H1 (cell line): ENCODE measurements at regions not wholly inside any gene's neighbourhood (a gene's known extent, or its start where the extent isn't known, plus 50 kb on each side); places are given as distances from the start of the nearest gene placed in this dataset.

Source experiments
- CTCF ChIA-PET: fragments of 300-600 bp; sonication (Branson Sonifier 250); formaldehyde crosslinking; loops from one replicate; lab custom pipeline; 2021; ENCODE audit not compliant: partially characterized antibody; lab: Charles Lee
- POLR2A ChIA-PET: fragments of 300-600 bp; sonication (Branson Sonifier 250); formaldehyde crosslinking; loops from one replicate; lab custom pipeline; 2021; ENCODE audit warnings: inconsistent platforms; ENCODE audit not compliant: partially characterized antibody; lab: Charles Lee
- DNase-seq, 2 experiments: peaks; one replicate each; pipeline versions ENCODE4 v3.0.0 to v3.0.0-alpha.2; 2010 to 2022; ENCODE audit warnings: low spot score in 2 of 2, low read depth in 1 of 2, mixed read lengths in 1 of 2
- FAIRE-seq: peaks from 2 replicates; lab custom pipeline; 2011; peaks lifted over from hg19 to GRCh38; lab: Jason Lieb, UNC
- H2AFZ ChIP-seq: 2 replicates; pipeline ENCODE4 v1.8.1; 2012; ENCODE audit warnings: low read length, inconsistent platforms
- H2AK5ac ChIP-seq: 2 replicates; pipeline ENCODE4 v1.6.1; 2013; ENCODE audit warnings: low read depth, low read length
- H2BK120ac ChIP-seq: replicated peaks from 2 replicates; pipeline ENCODE3; 2013; ENCODE audit warnings: low read depth, low read length, inconsistent platforms
- H2BK12ac ChIP-seq: 2 replicates; pipeline ENCODE4 v1.6.1; 2013; ENCODE audit warnings: low read depth, low read length
- H2BK15ac ChIP-seq: 2 replicates; pipeline ENCODE4 v1.6.1; 2013; ENCODE audit warnings: low read length
- H2BK20ac ChIP-seq: 2 replicates; pipeline ENCODE4 v1.6.1; 2013; ENCODE audit warnings: low read length
- H2BK5ac ChIP-seq: 2 replicates; pipeline ENCODE4 v1.6.1; 2013; ENCODE audit warnings: low read depth, low read length
- H3K14ac ChIP-seq: 2 replicates; pipeline ENCODE4 v1.6.1; 2013; ENCODE audit warnings: inconsistent platforms; ENCODE audit not compliant: insufficient read length
- H3K18ac ChIP-seq: 2 replicates; pipeline ENCODE4 v1.6.1; 2013; ENCODE audit warnings: low read length; ENCODE audit errors: extremely low read depth
- H3K23ac ChIP-seq: 2 replicates; pipeline ENCODE4 v1.6.1; 2013; ENCODE audit warnings: inconsistent platforms; ENCODE audit not compliant: insufficient read length
- H3K23me2 ChIP-seq: 2 replicates; pipeline ENCODE4 v1.6.1; 2013; ENCODE audit warnings: low read depth, low read length
- H3K27ac ChIP-seq: 2 replicates; pipeline ENCODE4 v1.6.1; 2011; ENCODE audit warnings: low read depth, low read length, inconsistent platforms
- H3K27me3 ChIP-seq, 4 experiments: replicated peaks in 1 of 4; 1 replicate in 1 of 4; 2 replicates in 3 of 4; pipeline versions ENCODE4 v1.6.1 to v1.8.1; 2011 to 2013; ENCODE audit warnings: low read length in 3 of 4, mild to moderate bottlenecking in 3 of 4, inconsistent platforms in 2 of 4, mixed read lengths in 2 of 4, moderate library complexity in 1 of 4; ENCODE audit not compliant: control insufficient read depth in 3 of 4, insufficient read depth in 3 of 4; ENCODE audit errors: extremely low read depth in 1 of 4
- H3K36me3 ChIP-seq, 4 experiments: 2 replicates each; pipeline versions ENCODE4 v1.6.1 to v1.8.1; 2011 to 2013; ENCODE audit warnings: mild to moderate bottlenecking in 4 of 4, low read length in 3 of 4, moderate library complexity in 2 of 4, control low read depth in 1 of 4, inconsistent platforms in 1 of 4; ENCODE audit not compliant: insufficient read depth in 4 of 4, control insufficient read depth in 2 of 4
- H3K4ac ChIP-seq: replicated peaks from 2 replicates; pipeline ENCODE3; 2013; ENCODE audit warnings: low read length, low read depth, mixed read lengths, inconsistent platforms; ENCODE audit not compliant: insufficient read length
- H3K4me1 ChIP-seq, 4 experiments: replicated peaks in 1 of 4; 1 replicate in 1 of 4; 2 replicates in 3 of 4; pipeline versions ENCODE4 v1.6.1 to v1.8.1; 2011 to 2013; ENCODE audit warnings: low read length in 3 of 4, inconsistent platforms in 2 of 4, mixed read lengths in 1 of 4; ENCODE audit not compliant: insufficient read depth in 4 of 4, control insufficient read depth in 3 of 4
- H3K4me2 ChIP-seq, 2 experiments: 2 replicates each; pipeline versions ENCODE4 v1.6.1 to v1.8.1; 2011 to 2013; ENCODE audit warnings: low read depth in 2 of 2, low read length in 2 of 2, control low read depth in 1 of 2, inconsistent platforms in 1 of 2, mild to moderate bottlenecking in 1 of 2; ENCODE audit not compliant: insufficient read depth in 1 of 2
- H3K4me3 ChIP-seq, 4 experiments: fragments of 200-600, 300-600 bp in 1 of 4; sonication (generic), shearing (Covaris generic), sonication (Bioruptor Twin) in 1 of 4; 2 replicates each; pipeline versions ENCODE4 v1.5.1 to v1.8.1; 2011 to 2016; ENCODE audit warnings: low read length in 4 of 4, low read depth in 3 of 4, control low read depth in 2 of 4, inconsistent platforms in 2 of 4, mild to moderate bottlenecking in 2 of 4, mixed read lengths in 1 of 4, moderate library complexity in 1 of 4; ENCODE audit not compliant: insufficient read depth in 2 of 4; ENCODE audit errors: extremely low read depth in 1 of 4
- H3K56ac ChIP-seq: replicated peaks from 2 replicates; pipeline ENCODE3; 2013; ENCODE audit warnings: low read depth, mild to moderate bottlenecking, mixed read lengths, low read length, inconsistent platforms; ENCODE audit not compliant: insufficient read length
- H3K79me1 ChIP-seq: 2 replicates; pipeline ENCODE4 v1.6.1; 2013; ENCODE audit warnings: low read depth, low read length, control low read depth
- H3K79me2 ChIP-seq, 2 experiments: 2 replicates each; pipeline versions ENCODE4 v1.6.1 to v1.8.1; 2012 to 2013; ENCODE audit warnings: low read length in 2 of 2, mild to moderate bottlenecking in 2 of 2, inconsistent platforms in 1 of 2; ENCODE audit not compliant: insufficient read depth in 2 of 2, control insufficient read depth in 1 of 2
- H3K9ac ChIP-seq, 4 experiments: replicated peaks in 1 of 4; 1 replicate in 1 of 4; 2 replicates in 3 of 4; pipeline versions ENCODE4 v1.6.1 to v1.8.1; 2011 to 2013; ENCODE audit warnings: low read depth in 3 of 4, low read length in 3 of 4, control low read depth in 2 of 4, mild to moderate bottlenecking in 2 of 4, moderate library complexity in 2 of 4, inconsistent platforms in 1 of 4; ENCODE audit errors: extremely low read depth in 1 of 4
- H3K9me3 ChIP-seq, 2 experiments: 2 replicates each; pipeline versions ENCODE4 v1.6.1 to v1.8.1; 2012 to 2013; ENCODE audit warnings: mild to moderate bottlenecking in 2 of 2, moderate library complexity in 2 of 2, control low read depth in 1 of 2, inconsistent platforms in 1 of 2, low read depth in 1 of 2, low read length in 1 of 2, mixed read lengths in 1 of 2; ENCODE audit not compliant: insufficient read depth in 2 of 2
- H4K20me1 ChIP-seq, 2 experiments: replicated peaks in 1 of 2; 2 replicates each; pipeline versions ENCODE3 to v1.8.1; 2011 to 2013; ENCODE audit warnings: inconsistent platforms in 2 of 2, low read length in 2 of 2, mild to moderate bottlenecking in 1 of 2; ENCODE audit not compliant: insufficient read depth in 2 of 2, control insufficient read depth in 1 of 2
- H4K5ac ChIP-seq: 2 replicates; pipeline ENCODE4 v1.6.1; 2013; ENCODE audit warnings: low read length, low read depth, mixed read lengths, inconsistent platforms; ENCODE audit not compliant: insufficient read length
- H4K8ac ChIP-seq: 2 replicates; pipeline ENCODE4 v1.8.0; 2013; ENCODE audit warnings: mild to moderate bottlenecking, moderate library complexity, low read length, inconsistent platforms; ENCODE audit not compliant: insufficient read depth; ENCODE audit errors: extremely low read depth
- H4K91ac ChIP-seq: replicated peaks from 2 replicates; pipeline ENCODE3; 2013; ENCODE audit warnings: low read length, mixed read lengths, inconsistent platforms; ENCODE audit not compliant: insufficient read length
- ATF2 ChIP-seq: IDR thresholded peaks from 2 replicates; pipeline ENCODE4 v1.6.1; 2012; ENCODE audit warnings: low read length, inconsistent platforms
- CHD2 ChIP-seq: IDR thresholded peaks from 2 replicates; pipeline ENCODE4 v1.6.1; 2012; ENCODE audit warnings: low read length, improper control_type of control experiment
- CTCF ChIP-seq, 3 experiments: IDR thresholded peaks; 1 replicate in 2 of 3; 2 replicates in 1 of 3; pipeline versions ENCODE4 v1.5.1 to v1.6.1; 2011; ENCODE audit warnings: low read length in 3 of 3, mild to moderate bottlenecking in 3 of 3, inconsistent platforms in 2 of 3, low read depth in 1 of 3, moderate library complexity in 1 of 3; ENCODE audit not compliant: insufficient read depth in 1 of 3; ENCODE audit errors: control extremely low read depth in 1 of 3
- HDAC2 ChIP-seq, 2 experiments: fragments of 300-600 bp in 1 of 2; sonication (generic) in 1 of 2; IDR thresholded peaks; 2 replicates each; pipeline ENCODE4 v1.6.1; 2011 to 2012; ENCODE audit warnings: low read depth in 2 of 2, low read length in 2 of 2, mild to moderate bottlenecking in 2 of 2, moderate library complexity in 2 of 2, borderline replicate concordance in 1 of 2, inconsistent platforms in 1 of 2
- HDAC6 ChIP-seq: IDR thresholded peaks from one replicate; pipeline ENCODE4 v1.7.1; 2012; ENCODE audit warnings: low read depth, mild to moderate bottlenecking, inconsistent platforms, low read length, moderate library complexity
- RAD21 ChIP-seq, 2 experiments: IDR thresholded peaks in 1 of 2; conservative IDR thresholded peaks in 1 of 2; 2 replicates each; pipeline ENCODE4 v1.6.1; 2011; ENCODE audit warnings: low read depth in 2 of 2, low read length in 2 of 2, improper control_type of control experiment in 1 of 2, inconsistent platforms in 1 of 2, mild to moderate bottlenecking in 1 of 2, moderate library complexity in 1 of 2
- RNF2 ChIP-seq: fragments of 200-900, 300-1000 bp; sonication (generic); IDR thresholded peaks from 2 replicates; pipeline ENCODE4 v1.7.1; 2016; ENCODE audit warnings: borderline replicate concordance, low read depth, mild to moderate bottlenecking, antibody characterized with exemption, low read length; ENCODE audit not compliant: poor library complexity, severe bottlenecking; ENCODE audit errors: missing control alignments
- RXRA ChIP-seq: IDR thresholded peaks from 2 replicates; pipeline ENCODE4 v1.6.1; 2011; ENCODE audit warnings: low read depth, mild to moderate bottlenecking, low read length, moderate library complexity; ENCODE audit not compliant: insufficient read depth
- WGBS, 2 experiments: shearing (Covaris generic) in 1 of 2; methylation state at CpG; one replicate each; pipeline versions ENCODE4 v1.1.6 to v1.1.7; 2013 to 2015; ENCODE audit warnings: low lambda C conversion rate in 2 of 2, mixed read lengths in 2 of 2, inconsistent platforms in 1 of 2, low coverage in 1 of 2, missing lambda C conversion rate in 1 of 2; ENCODE audit not compliant: insufficient replicate concordance in 2 of 2, insufficient coverage in 1 of 2, insufficient read length in 1 of 2; ENCODE audit errors: extremely low coverage in 1 of 2, missing lambda C conversion rate in 1 of 2; 5-methylcytosine and 5-hydroxymethylcytosine counted together

- no peak overlapping the region for H4K5ac ChIP-seq
- no peak overlapping the region for H3K4me3 ChIP-seq
- POLR2A ChIA-PET = no interaction called here
- H3K23ac ChIP-seq = no peak overlapping the region
- no peak overlapping the region for H3K14ac ChIP-seq
- FAIRE-seq = no peak
- H3K36me3 ChIP-seq = no peaks in the 10 kb centered on the region
- no peaks in the 10 kb centered on the region for H3K9me3 ChIP-seq
- no peak for TF ChIP-seq HDAC2 (IDR thresholded peaks at IDR 0.05; ENCODE audit: borderline replicate concordance in 1 of 2, low read depth in 2 of 2, low read length in 2 of 2)
- TF ChIP-seq HDAC6 = no peak
- TF ChIP-seq RAD21 (IDR thresholded peaks at IDR 0.05 in 1 of 2, conservative IDR thresholded peaks at IDR 0.05 in 1 of 2; ENCODE audit: low read depth in 2 of 2, low read length in 2 of 2) = peak in 1 of 2 experiments; percentile 51; a peak in 2 of 4 replicates
- TF ChIP-seq CTCF (IDR thresholded peaks at IDR 0.05; ENCODE audit: control extremely low read depth in 1 of 3, insufficient read depth in 1 of 3, low read depth in 1 of 3, low read length in 3 of 3) = peak in 2 of 3 experiments; percentile 5 to 7; a peak in 2 of 4 replicates
- TF ChIP-seq ATF2 = no peak
- TF ChIP-seq RXRA = no peak
- no peak for TF ChIP-seq CHD2
- TF ChIP-seq RNF2 = no peak
- TF ChIP-seq, all 59 proteins: peak for 2
- Histone ChIP-seq H3K4me2 (no peak overlapping the region), H3K79me1 (no peaks in the 10 kb centered on the region), H2BK12ac (no peak overlapping the region), H4K91ac (no peak overlapping the region), H2AK5ac (no peak overlapping the region), H3K4me1 (no peaks in the 10 kb centered on the region), H2BK15ac (no peak overlapping the region), H3K23me2 (no peaks in the 10 kb centered on the region), H3K27ac (no peak overlapping the region), H4K20me1 (no peaks in the 10 kb centered on the region), H3K9ac (no peak overlapping the region), H3K4ac (no peak overlapping the region), H2AFZ (no peak overlapping the region), H2BK120ac (no peak overlapping the region), H3K79me2 (no peaks in the 10 kb centered on the region), H3K27me3 (no peaks in the 10 kb centered on the region), H3K56ac (no peak overlapping the region), H4K8ac (no peak overlapping the region), H2BK20ac (no peak overlapping the region), H2BK5ac (no peak overlapping the region), H3K18ac (no peak overlapping the region)
- CTCF ChIA-PET = interaction anchor here (0.6 to 3.2 kb wide), 15 partner anchors 9 to 1611 kb away, joined by 3 to 13 read pairs (median 4); partner anchors contain the start of gene CALCRL
- 85% methylated on average over 2 of the region's 2 CpGs; no CpG with 5 or more reads in 1 of the 2 experiments for WGBS, 2 experiments
- no peak for DNase-seq
Observed at GRCh38 chr2:186903216-186903615, 54.2 kb upstream of the ZSWIM2 start.
